ENCODE measurements at regions not wholly inside any gene's neighbourhood (a gene's known extent, or its start where the extent isn't known, plus 50 kb on each side); places are given as distances from the start of the nearest gene placed in this dataset.

GRCh38 chr17:71938340-71939010, 182.3 kb upstream of the SOX9 start:
- TF ChIP-seq POLR2A (IDR thresholded peaks at IDR 0.05; ENCODE audit: low read depth, low read length) (no peak), TAF1 (IDR thresholded peaks at IDR 0.05; ENCODE audit: low read depth, low read length) (no peak), POU2F2 (IDR thresholded peaks at IDR 0.05; ENCODE audit: low read depth, low read length) (no peak), SPI1 (IDR thresholded peaks at IDR 0.05; ENCODE audit: low read depth, low read length) (no peak), PAX5 (IDR thresholded peaks at IDR 0.05; ENCODE audit: insufficient read depth, low read length, severe bottlenecking) (no peak), POLR2AphosphoS5 (IDR thresholded peaks at IDR 0.05; ENCODE audit: low read depth, low read length) (no peak)
- DNase-seq (ENCODE audit: insufficient read length, low spot score) (no peak), FAIRE-seq (no peak)

- no peak for DNase-seq (ENCODE audit: insufficient read length, low spot score)
- no peak for TF ChIP-seq POLR2AphosphoS5 (IDR thresholded peaks at IDR 0.05; ENCODE audit: low read depth, low read length)
- no peak for FAIRE-seq
Measured at GRCh38 chr17:71941920-71942319, 178.9 kb upstream of the SOX9 start.

DNA sequence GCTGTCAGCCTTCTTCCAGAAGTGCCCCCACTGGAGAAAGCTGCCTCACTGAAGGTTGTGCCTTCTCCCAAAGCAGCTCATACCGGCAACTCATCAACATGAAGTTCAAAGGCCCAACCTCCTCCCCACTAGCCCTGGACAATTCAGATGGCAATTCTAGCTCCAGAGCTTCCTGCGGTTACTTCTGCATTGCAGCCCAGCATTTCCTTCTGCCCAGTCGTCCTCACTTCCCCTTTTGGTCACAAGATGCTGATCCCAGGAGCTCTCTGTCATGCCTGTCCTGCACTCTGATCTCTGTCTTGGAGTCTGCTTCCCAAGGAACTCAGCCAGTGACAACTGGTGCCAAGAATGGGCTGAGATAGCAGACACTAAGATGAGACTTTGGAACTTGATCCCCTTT, 178.2 kb upstream of the SOX9 start:
- DNase-seq (ENCODE audit: insufficient read length, low spot score) (no peak), FAIRE-seq (no peak)
- peak; percentile 48; the same call in 1 of the 2 replicates for TF ChIP-seq SPI1 (IDR thresholded peaks at IDR 0.05; ENCODE audit: low read depth, low read length)
- no peak for TF ChIP-seq POLR2A (IDR thresholded peaks at IDR 0.05; ENCODE audit: low read depth, low read length)

DNA sequence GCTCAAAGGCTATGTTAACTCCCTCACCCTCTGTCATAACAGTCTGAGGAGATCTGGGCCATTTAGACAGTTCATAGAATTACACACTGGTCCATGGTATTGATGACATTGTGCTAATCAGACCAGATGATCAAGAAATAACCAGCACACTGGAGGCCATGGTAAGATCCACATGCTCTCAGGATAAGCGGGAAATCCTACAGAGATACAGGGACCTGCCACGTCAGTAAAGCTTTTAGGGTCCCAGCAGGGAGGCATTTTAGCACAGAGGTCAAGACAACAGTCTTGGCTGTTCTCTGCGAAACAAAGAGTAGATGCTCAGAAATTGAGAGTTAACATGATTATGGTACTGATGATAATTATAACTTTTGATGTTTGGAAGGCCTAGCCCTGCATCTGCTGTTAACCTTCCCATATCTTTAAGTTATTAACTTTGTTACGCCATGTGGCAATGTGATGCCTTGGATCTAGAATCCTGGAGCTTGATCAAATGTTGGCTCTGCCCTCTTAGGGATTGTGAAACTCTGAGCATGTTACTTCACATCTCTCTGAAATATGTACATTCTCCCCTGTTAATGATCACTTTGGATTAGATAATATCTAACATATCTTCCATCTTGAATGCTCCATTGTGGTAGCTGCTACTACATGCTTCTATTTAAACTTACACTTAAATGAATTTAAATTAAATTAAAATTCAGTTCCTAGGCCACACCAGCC, 172.0 kb upstream of the SOX9 start:
- TF ChIP-seq SPI1 (IDR thresholded peaks at IDR 0.05; ENCODE audit: low read depth, low read length) (no peak), POU2F2 (IDR thresholded peaks at IDR 0.05; ENCODE audit: low read depth, low read length) (no peak), TAF1 (IDR thresholded peaks at IDR 0.05; ENCODE audit: low read depth, low read length) (no peak), POLR2AphosphoS5 (IDR thresholded peaks at IDR 0.05; ENCODE audit: low read depth, low read length) (no peak)
- no peak for DNase-seq (ENCODE audit: insufficient read length, low spot score)
- no peak for FAIRE-seq

GRCh38 chr17:71959154-71959553, 161.7 kb upstream of the SOX9 start:
- TF ChIP-seq POLR2A (IDR thresholded peaks at IDR 0.05; ENCODE audit: low read depth, low read length) = no peak
- FAIRE-seq (no peak), DNase-seq (ENCODE audit: insufficient read length, low spot score) (no peak)

DNA sequence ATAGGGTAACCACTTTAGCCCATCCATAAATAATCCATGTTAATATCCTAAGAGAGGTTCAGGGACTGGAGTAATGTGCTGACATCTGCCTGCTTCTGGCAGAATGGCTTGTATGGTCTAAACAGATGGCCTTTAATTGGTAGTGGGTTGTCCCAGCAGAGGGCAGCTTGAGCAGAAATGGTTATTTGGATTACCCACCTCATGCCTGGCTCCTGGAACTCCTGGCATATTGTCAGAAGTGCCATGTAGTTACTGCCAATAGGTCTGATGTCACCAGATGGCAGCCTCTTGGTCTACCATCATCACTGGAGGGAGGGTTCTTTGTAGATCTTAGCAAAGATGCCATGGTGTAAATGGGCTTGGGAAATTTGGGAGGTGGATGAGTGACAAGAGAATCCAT, 157.5 kb upstream of the SOX9 start:
- DNase-seq (ENCODE audit: insufficient read length, low spot score) (no peak), FAIRE-seq (no peak)
- TF ChIP-seq POLR2AphosphoS5 (IDR thresholded peaks at IDR 0.05; ENCODE audit: low read depth, low read length) (no peak), SPI1 (IDR thresholded peaks at IDR 0.05; ENCODE audit: low read depth, low read length) (no peak), PAX5 (IDR thresholded peaks at IDR 0.05; ENCODE audit: insufficient read depth, low read length, severe bottlenecking) (no peak), POU2F2 (IDR thresholded peaks at IDR 0.05; ENCODE audit: low read depth, low read length) (no peak), POLR2A (IDR thresholded peaks at IDR 0.05; ENCODE audit: low read depth, low read length) (no peak), TAF1 (IDR thresholded peaks at IDR 0.05; ENCODE audit: low read depth, low read length) (no peak)

GRCh38 chr17:71963791-71964190, 157.0 kb upstream of the SOX9 start:
- TF ChIP-seq POLR2A (IDR thresholded peaks at IDR 0.05; ENCODE audit: low read depth, low read length) (no peak), POLR2AphosphoS5 (IDR thresholded peaks at IDR 0.05; ENCODE audit: low read depth, low read length) (no peak), TAF1 (IDR thresholded peaks at IDR 0.05; ENCODE audit: low read depth, low read length) (no peak), SPI1 (IDR thresholded peaks at IDR 0.05; ENCODE audit: low read depth, low read length) (no peak), POU2F2 (IDR thresholded peaks at IDR 0.05; ENCODE audit: low read depth, low read length) (no peak), PAX5 (IDR thresholded peaks at IDR 0.05; ENCODE audit: insufficient read depth, low read length, severe bottlenecking) (no peak)
- FAIRE-seq = no peak
- no peak for DNase-seq (ENCODE audit: insufficient read length, low spot score)

DNA sequence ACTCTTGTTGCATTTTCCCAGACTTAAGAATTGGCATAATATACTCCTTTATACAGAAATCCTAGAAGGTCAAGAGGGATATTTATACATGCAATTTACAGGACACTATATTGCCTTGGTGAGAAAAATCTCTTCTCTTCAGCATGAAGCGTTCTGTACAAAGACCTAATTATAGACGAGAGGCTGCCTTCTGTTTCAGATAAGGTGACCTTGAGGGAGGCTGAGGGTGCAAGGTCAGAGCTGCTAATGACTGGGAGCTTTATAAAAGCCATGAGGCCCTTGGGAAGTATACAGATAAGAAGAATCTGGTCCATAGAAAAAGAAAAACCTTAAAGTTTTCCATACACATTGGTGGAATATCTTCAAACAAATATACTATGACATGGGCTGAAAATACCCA, 156.3 kb upstream of the SOX9 start:
- TF ChIP-seq SPI1 (IDR thresholded peaks at IDR 0.05; ENCODE audit: low read depth, low read length) (no peak), POU2F2 (IDR thresholded peaks at IDR 0.05; ENCODE audit: low read depth, low read length) (no peak), TAF1 (IDR thresholded peaks at IDR 0.05; ENCODE audit: low read depth, low read length) (no peak), POLR2AphosphoS5 (IDR thresholded peaks at IDR 0.05; ENCODE audit: low read depth, low read length) (no peak), PAX5 (IDR thresholded peaks at IDR 0.05; ENCODE audit: insufficient read depth, low read length, severe bottlenecking) (no peak), POLR2A (IDR thresholded peaks at IDR 0.05; ENCODE audit: low read depth, low read length) (no peak)
- FAIRE-seq (no peak), DNase-seq (ENCODE audit: insufficient read length, low spot score) (no peak)

DNA sequence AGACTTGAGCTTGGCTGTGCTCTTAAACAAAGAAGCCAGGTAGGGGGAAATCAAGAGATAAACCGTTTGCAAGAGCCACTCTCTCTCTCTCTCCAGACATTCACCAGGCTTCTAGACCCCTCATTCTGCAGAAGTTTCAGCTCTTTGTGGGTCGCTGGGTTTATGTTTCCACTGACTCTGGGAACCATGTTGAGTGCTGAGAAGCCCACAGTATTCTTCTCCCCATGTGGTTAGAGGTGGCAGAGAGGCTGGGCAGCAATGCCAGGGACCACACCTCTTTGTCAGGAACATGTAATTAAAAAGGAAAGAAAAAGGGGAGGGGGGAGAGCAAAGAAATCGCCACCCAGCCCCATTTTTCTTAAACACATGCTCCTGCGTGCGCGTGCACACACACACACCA, 154.8 kb upstream of the SOX9 start:
- no peak for DNase-seq (ENCODE audit: insufficient read length, low spot score)
- no peak for TF ChIP-seq SPI1 (IDR thresholded peaks at IDR 0.05; ENCODE audit: low read depth, low read length)
- TF ChIP-seq TAF1 (IDR thresholded peaks at IDR 0.05; ENCODE audit: low read depth, low read length) = no peak
- no peak for TF ChIP-seq PAX5 (IDR thresholded peaks at IDR 0.05; ENCODE audit: insufficient read depth, low read length, severe bottlenecking)
- no peak for TF ChIP-seq POLR2A (IDR thresholded peaks at IDR 0.05; ENCODE audit: low read depth, low read length)
- TF ChIP-seq POU2F2 (IDR thresholded peaks at IDR 0.05; ENCODE audit: low read depth, low read length) = no peak
- no peak for TF ChIP-seq POLR2AphosphoS5 (IDR thresholded peaks at IDR 0.05; ENCODE audit: low read depth, low read length)
- FAIRE-seq = no peak

DNA sequence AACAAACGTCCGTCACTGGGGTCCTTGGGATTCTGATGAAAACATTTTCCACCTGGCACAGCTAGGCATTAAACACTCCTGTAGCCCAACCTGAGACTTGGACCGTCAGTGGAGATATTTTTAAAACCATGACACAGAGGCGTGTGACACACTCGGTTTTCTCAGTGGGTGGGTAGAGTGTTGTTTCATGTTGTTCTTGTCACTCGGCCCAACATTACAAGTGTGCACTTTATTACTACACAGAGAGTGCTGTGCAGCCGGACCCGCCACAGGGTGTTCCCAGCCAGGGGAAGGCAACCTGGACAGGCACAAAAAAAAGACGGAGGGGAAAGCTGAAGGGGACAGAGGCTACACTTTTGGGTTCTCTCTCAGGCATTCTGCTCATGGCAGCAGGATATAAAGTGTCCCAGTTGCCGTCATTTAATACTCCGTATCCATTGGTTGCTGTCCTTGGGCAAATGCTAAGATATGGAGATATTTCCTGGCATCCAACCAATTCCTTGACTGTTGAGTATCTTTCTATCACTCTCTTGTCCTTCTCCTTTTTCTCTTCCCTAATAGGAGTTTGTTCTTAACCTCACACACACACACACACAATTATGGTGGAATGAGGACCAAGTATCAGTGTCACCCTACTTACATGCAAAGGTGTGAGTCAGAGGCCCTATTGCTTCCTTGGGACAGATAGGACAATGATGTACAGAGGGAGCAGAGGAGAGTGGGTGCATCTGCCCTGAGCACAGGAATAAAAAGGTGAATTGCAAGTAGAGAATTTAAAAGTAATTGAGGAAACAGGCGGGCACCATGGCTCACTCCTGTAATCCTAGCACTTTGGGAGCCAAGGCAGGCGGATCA, 154.1 kb upstream of the SOX9 start:
- FAIRE-seq (no peak), DNase-seq (ENCODE audit: insufficient read length, low spot score) (no peak)
- TF ChIP-seq POLR2AphosphoS5 (IDR thresholded peaks at IDR 0.05; ENCODE audit: low read depth, low read length) (no peak), PAX5 (IDR thresholded peaks at IDR 0.05; ENCODE audit: insufficient read depth, low read length, severe bottlenecking) (no peak), SPI1 (IDR thresholded peaks at IDR 0.05; ENCODE audit: low read depth, low read length) (no peak), POLR2A (IDR thresholded peaks at IDR 0.05; ENCODE audit: low read depth, low read length) (no peak), TAF1 (IDR thresholded peaks at IDR 0.05; ENCODE audit: low read depth, low read length) (no peak)
